Endothelial cell of umbilical vein (primary cell): ENCODE measurements at regions not wholly inside any gene's neighbourhood (a gene's known extent, or its start where the extent isn't known, plus 50 kb on each side); places are given as distances from the start of the nearest gene placed in this dataset.

Experiments
- BruUV-seq: library from RNA; stranded (reverse); fragments of 400-500 nt; replicated peaks from 2 replicates; lab custom pipeline; 2021; lab: Mats Ljungman, UMichigan
- CTCF ChIA-PET: fragments of 300-600, 350-600 bp; sonication (Branson Sonifier 250); formaldehyde crosslinking; loops from one replicate; lab custom pipeline; 2021; ENCODE audit warnings: antibody characterized with exemption, inconsistent platforms; lab: Charles Lee
- POLR2A ChIA-PET: fragments of 300-600, 350-600 bp; sonication (Branson Sonifier 250); formaldehyde crosslinking; loops from one replicate; lab custom pipeline; 2021; ENCODE audit warnings: antibody characterized with exemption, inconsistent platforms; lab: Charles Lee
- DNase-seq: peaks from one replicate; pipeline ENCODE4 v3.0.0-alpha.2; 2011; ENCODE audit warnings: low read depth, low spot score
- FAIRE-seq: peaks from 2 replicates; lab custom pipeline; 2011; peaks lifted over from hg19 to GRCh38; lab: Jason Lieb, UNC
- H2AFZ ChIP-seq: 2 replicates; pipeline ENCODE4 v1.6.0; 2012; ENCODE audit warnings: low read depth, low read length, control low read depth, inconsistent platforms
- H3K27ac ChIP-seq: 2 replicates; pipeline ENCODE4 v1.5.1; 2011; ENCODE audit warnings: low read depth, mild to moderate bottlenecking, control low read depth, low read length, moderate library complexity; ENCODE audit not compliant: insufficient read depth
- H3K27me3 ChIP-seq, 2 experiments: 2 replicates each; pipeline versions ENCODE4 v1.6.0 to v1.6.1; 2011; ENCODE audit warnings: low read length in 2 of 2, mixed read lengths in 1 of 2; ENCODE audit not compliant: control insufficient read depth in 2 of 2, insufficient read depth in 2 of 2
- H3K36me3 ChIP-seq, 2 experiments: 2 replicates in 1 of 2; 3 replicates in 1 of 2; pipeline ENCODE4 v1.5.1; 2011; ENCODE audit warnings: low read length in 2 of 2, mild to moderate bottlenecking in 1 of 2, moderate library complexity in 1 of 2; ENCODE audit not compliant: control insufficient read depth in 2 of 2, insufficient read depth in 2 of 2; ENCODE audit errors: extremely low read depth in 1 of 2
- H3K4me1 ChIP-seq: 3 replicates; pipeline ENCODE4 v1.5.1; 2011; ENCODE audit warnings: mild to moderate bottlenecking, low read length; ENCODE audit not compliant: control insufficient read depth, insufficient read depth; ENCODE audit errors: extremely low read depth
- H3K4me2 ChIP-seq: 2 replicates; pipeline ENCODE4 v1.6.1; 2011; ENCODE audit warnings: low read length, control low read depth, mixed read lengths; ENCODE audit not compliant: insufficient read depth
- H3K4me3 ChIP-seq, 3 experiments: fragments of 200-600 bp in 1 of 3; sonication (generic), shearing (Covaris generic) in 1 of 3; replicated peaks in 1 of 3; 2 replicates each; pipeline ENCODE4 v1.5.1; 2011 to 2016; ENCODE audit warnings: control low read depth in 3 of 3, low read length in 3 of 3, mild to moderate bottlenecking in 2 of 3, inconsistent platforms in 1 of 3, low read depth in 1 of 3, moderate library complexity in 1 of 3; ENCODE audit not compliant: insufficient read depth in 1 of 3
- H3K79me2 ChIP-seq: 2 replicates; pipeline ENCODE4 v1.6.0; 2012; ENCODE audit warnings: low read length, inconsistent platforms; ENCODE audit not compliant: control insufficient read depth, insufficient read depth
- H3K9ac ChIP-seq: replicated peaks from 2 replicates; pipeline ENCODE3; 2011; ENCODE audit warnings: low read length, control low read depth; ENCODE audit not compliant: insufficient read depth; ENCODE audit errors: extremely low read depth
- H3K9me1 ChIP-seq: replicated peaks from 3 replicates; pipeline ENCODE4 v1.6.0; 2011; ENCODE audit warnings: mild to moderate bottlenecking, low read length; ENCODE audit not compliant: control insufficient read depth, insufficient read depth; ENCODE audit errors: extremely low read depth
- H3K9me3 ChIP-seq: replicated peaks from 2 replicates; pipeline ENCODE4 v1.5.1; 2012; ENCODE audit warnings: low read length, inconsistent platforms; ENCODE audit not compliant: control insufficient read depth, insufficient read depth
- H4K20me1 ChIP-seq: replicated peaks from 2 replicates; pipeline ENCODE3; 2011; ENCODE audit warnings: mild to moderate bottlenecking, low read length; ENCODE audit not compliant: control insufficient read depth, insufficient read depth; ENCODE audit errors: extremely low read depth
- EZH2 ChIP-seq: IDR thresholded peaks from 2 replicates; pipeline ENCODE4 v1.6.1; 2012; ENCODE audit warnings: borderline replicate concordance, low read depth, mild to moderate bottlenecking, moderate library complexity, low read length, inconsistent platforms; ENCODE audit not compliant: severe bottlenecking
- FOS ChIP-seq: IDR thresholded peaks from 2 replicates; pipeline ENCODE4 v1.6.1; 2011; ENCODE audit warnings: mild to moderate bottlenecking, low read length, moderate library complexity, borderline replicate concordance; ENCODE audit not compliant: insufficient read depth
- GATA2 ChIP-seq: IDR thresholded peaks from 2 replicates; pipeline ENCODE4 v1.7.0; 2011; ENCODE audit warnings: low read depth, mild to moderate bottlenecking, moderate library complexity, mixed read lengths, low read length; ENCODE audit not compliant: insufficient read length, insufficient read depth
- JUN ChIP-seq: IDR thresholded peaks from 2 replicates; pipeline ENCODE4 v1.6.1; 2011; ENCODE audit warnings: borderline replicate concordance, low read depth; ENCODE audit not compliant: insufficient read length, insufficient read depth
- MYC ChIP-seq: IDR thresholded peaks from one replicate; pipeline ENCODE4 v1.6.1; 2011; ENCODE audit warnings: mild to moderate bottlenecking, low read depth, low read length
- POLR2A ChIP-seq: IDR thresholded peaks from 2 replicates; pipeline ENCODE4 v1.6.1; 2012; ENCODE audit warnings: low read depth, mild to moderate bottlenecking, control low read depth, low read length
- POLR2AphosphoS5 ChIP-seq: IDR thresholded peaks from 2 replicates; pipeline ENCODE4 v1.6.1; 2012; ENCODE audit warnings: low read depth, mild to moderate bottlenecking, control low read depth, low read length, moderate library complexity; ENCODE audit not compliant: insufficient read depth
- dilution Hi-C: fragments of 300-500 bp; cut with MboI; formaldehyde crosslinking; loops from one replicate; pipeline ENCODE4 v1.15.0; 2019; ENCODE audit warnings: low sequenced_read_pairs; ENCODE audit not compliant: extremely low pct_ligation_motif_present
- intact Hi-C: fragments of 100-400 bp; cut with micrococcal nuclease; formaldehyde crosslinking; loops from one replicate; pipeline ENCODE4 v1.10.0; 2022
- TF ChIP-seq, protein P1 (sequence below), 2 donors: IDR thresholded peaks; 1 replicate in 1 of 2; 2 replicates in 1 of 2; pipeline ENCODE4 v1.5.1; 2011; ENCODE audit warnings: low read length in 2 of 2, mild to moderate bottlenecking in 2 of 2, moderate library complexity in 2 of 2, control low read depth in 1 of 2, inconsistent platforms in 1 of 2, low read depth in 1 of 2; ENCODE audit not compliant: insufficient read depth in 1 of 2; ENCODE audit errors: extremely low read depth in 1 of 2
- TF ChIP-seq, protein P2 (sequence below): IDR thresholded peaks from 2 replicates; pipeline ENCODE4 v1.6.1; 2011; ENCODE audit not compliant: insufficient read depth, insufficient read length

GRCh38 chr5:56520986-56521730 lies 288.0 kb upstream of the ANKRD55 start:
- FAIRE-seq (no peak), DNase-seq (no peak)
- dilution Hi-C loops = no loop called here
- Histone ChIP-seq H3K4me2 (no peak overlapping the region), H3K9me1 (no peaks in the 10 kb centered on the region), H3K9me3 (no peaks in the 10 kb centered on the region), H3K27ac (no peak overlapping the region), H2AFZ (no peak overlapping the region), H3K36me3 (no peaks in the 10 kb centered on the region), H3K9ac (no peak overlapping the region), H4K20me1 (no peaks in the 10 kb centered on the region), H3K4me3 (no peak overlapping the region), H3K27me3 (peaks cover 2 to 8% of the 10 kb centered on the region in 2 experiments), H3K79me2 (no peaks in the 10 kb centered on the region), H3K4me1 (no peaks in the 10 kb centered on the region)
- CTCF ChIA-PET = no interaction called here
- no TSS peak for BruUV-seq
- intact Hi-C loops = no loop called here
- POLR2A ChIA-PET = no interaction called here
- TF ChIP-seq, protein P1, sequence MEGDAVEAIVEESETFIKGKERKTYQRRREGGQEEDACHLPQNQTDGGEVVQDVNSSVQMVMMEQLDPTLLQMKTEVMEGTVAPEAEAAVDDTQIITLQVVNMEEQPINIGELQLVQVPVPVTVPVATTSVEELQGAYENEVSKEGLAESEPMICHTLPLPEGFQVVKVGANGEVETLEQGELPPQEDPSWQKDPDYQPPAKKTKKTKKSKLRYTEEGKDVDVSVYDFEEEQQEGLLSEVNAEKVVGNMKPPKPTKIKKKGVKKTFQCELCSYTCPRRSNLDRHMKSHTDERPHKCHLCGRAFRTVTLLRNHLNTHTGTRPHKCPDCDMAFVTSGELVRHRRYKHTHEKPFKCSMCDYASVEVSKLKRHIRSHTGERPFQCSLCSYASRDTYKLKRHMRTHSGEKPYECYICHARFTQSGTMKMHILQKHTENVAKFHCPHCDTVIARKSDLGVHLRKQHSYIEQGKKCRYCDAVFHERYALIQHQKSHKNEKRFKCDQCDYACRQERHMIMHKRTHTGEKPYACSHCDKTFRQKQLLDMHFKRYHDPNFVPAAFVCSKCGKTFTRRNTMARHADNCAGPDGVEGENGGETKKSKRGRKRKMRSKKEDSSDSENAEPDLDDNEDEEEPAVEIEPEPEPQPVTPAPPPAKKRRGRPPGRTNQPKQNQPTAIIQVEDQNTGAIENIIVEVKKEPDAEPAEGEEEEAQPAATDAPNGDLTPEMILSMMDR (IDR thresholded peaks at IDR 0.05; ENCODE audit: extremely low read depth in 1 of 2, insufficient read depth in 1 of 2, low read depth in 1 of 2, low read length in 2 of 2) = no peak
- TF ChIP-seq POLR2AphosphoS5 = no peak
- TF ChIP-seq, protein P2, sequence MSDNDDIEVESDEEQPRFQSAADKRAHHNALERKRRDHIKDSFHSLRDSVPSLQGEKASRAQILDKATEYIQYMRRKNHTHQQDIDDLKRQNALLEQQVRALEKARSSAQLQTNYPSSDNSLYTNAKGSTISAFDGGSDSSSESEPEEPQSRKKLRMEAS = no peak

DNA sequence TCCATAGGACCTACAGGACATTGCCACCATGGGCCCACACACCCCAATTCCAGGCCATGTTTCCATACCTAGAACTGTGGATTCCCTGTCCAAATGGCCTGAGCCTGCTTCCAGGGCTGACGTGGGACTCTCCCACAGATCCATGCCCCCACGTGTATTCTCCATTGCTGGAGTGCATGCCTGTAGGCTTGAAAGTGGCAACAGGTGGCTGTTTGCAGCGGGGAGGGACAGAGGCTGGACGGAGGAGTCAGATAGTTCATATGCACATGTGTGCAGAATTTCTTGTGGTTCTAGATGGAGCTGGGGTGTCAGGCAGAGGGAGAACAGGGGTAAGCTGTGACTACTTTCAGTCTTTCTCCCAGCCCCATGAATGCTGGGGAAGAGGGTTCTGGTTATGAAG lies 285.7 kb upstream of the ANKRD55 start:
- DNase-seq = no peak
- dilution Hi-C loops (no loop called here), intact Hi-C loops (no loop called here)
- Histone ChIP-seq H4K20me1 (no peaks in the 10 kb centered on the region), H3K27ac (no peak overlapping the region), H3K4me1 (no peaks in the 10 kb centered on the region), H3K4me3 (no peak overlapping the region), H3K27me3 (peaks cover 0 to 6% of the 10 kb centered on the region in 2 experiments), H2AFZ (no peak overlapping the region), H3K79me2 (no peaks in the 10 kb centered on the region), H3K36me3 (no peaks in the 10 kb centered on the region), H3K4me2 (no peak overlapping the region), H3K9ac (no peak overlapping the region), H3K9me1 (no peaks in the 10 kb centered on the region), H3K9me3 (no peaks in the 10 kb centered on the region)
- POLR2A ChIA-PET = no interaction called here
- CTCF ChIA-PET = no interaction called here
- TF ChIP-seq EZH2 (no peak), MYC (no peak), FOS (no peak), POLR2A (no peak), POLR2AphosphoS5 (no peak), GATA2 (no peak), JUN (no peak)
- TF ChIP-seq, protein P2 = no peak
- TF ChIP-seq, protein P1 (IDR thresholded peaks at IDR 0.05; ENCODE audit: extremely low read depth in 1 of 2, insufficient read depth in 1 of 2, low read depth in 1 of 2, low read length in 2 of 2) = no peak
- no peak for FAIRE-seq
- no TSS peak for BruUV-seq
